DOHH2 (cell line): ENCODE measurements at regions not wholly inside any gene's neighbourhood (a gene's known extent, or its start where the extent isn't known, plus 50 kb on each side); places are given as distances from the start of the nearest gene placed in this dataset.

Experiments used
- H3F3A ChIP-seq: fragments of 200-600 bp; sonication (generic), shearing (Covaris generic); 2 replicates; pipeline ENCODE4 v1.6.0; 2016; ENCODE audit warnings: antibody characterized with exemption, mild to moderate bottlenecking; ENCODE audit not compliant: control insufficient read depth, insufficient read depth
- H3K27ac ChIP-seq: fragments of 200-600 bp; sonication (generic); 2 replicates; pipeline ENCODE4 v1.5.1; 2014; ENCODE audit warnings: low read depth, mild to moderate bottlenecking, low read length, moderate library complexity
- H3K27me3 ChIP-seq: fragments of 200-600 bp; sonication (generic); 2 replicates; pipeline ENCODE4 v1.6.1; 2014; ENCODE audit warnings: mild to moderate bottlenecking, low read length, mixed read lengths; ENCODE audit not compliant: control insufficient read depth
- H3K36me3 ChIP-seq: fragments of 200-600 bp; sonication (generic); 2 replicates; pipeline ENCODE4 v1.6.1; 2014; ENCODE audit warnings: mild to moderate bottlenecking, low read length, moderate library complexity, mixed read lengths; ENCODE audit not compliant: control insufficient read depth
- H3K4me1 ChIP-seq: fragments of 200-600 bp; sonication (generic); 2 replicates; pipeline ENCODE4 v1.6.1; 2014; ENCODE audit warnings: mild to moderate bottlenecking, low read length, mixed read lengths; ENCODE audit not compliant: control insufficient read depth
- H3K4me2 ChIP-seq: fragments of 200-600 bp; sonication (generic); 2 replicates; pipeline ENCODE4 v1.6.0; 2014; ENCODE audit warnings: mild to moderate bottlenecking, low read length, moderate library complexity
- H3K4me3 ChIP-seq: fragments of 200-600 bp; sonication (generic); 2 replicates; pipeline ENCODE4 v1.5.1; 2014; ENCODE audit warnings: mild to moderate bottlenecking, low read length, mixed read lengths
- H3K79me2 ChIP-seq: fragments of 200-600 bp; sonication (generic); 2 replicates; pipeline ENCODE4 v1.6.1; 2014; ENCODE audit warnings: mild to moderate bottlenecking, low read length, mixed read lengths; ENCODE audit not compliant: control insufficient read depth
- H3K9me2 ChIP-seq: fragments of 200-600 bp; sonication (generic); replicated peaks from 2 replicates; pipeline ENCODE4 v1.6.1; 2014; ENCODE audit warnings: mild to moderate bottlenecking, low read length, mixed read lengths; ENCODE audit not compliant: control insufficient read depth
- H3K9me3 ChIP-seq: fragments of 200-600 bp; sonication (generic); 2 replicates; pipeline ENCODE4 v1.6.1; 2014; ENCODE audit warnings: antibody characterized with exemption, low read length, mixed read lengths; ENCODE audit not compliant: control insufficient read depth, insufficient read depth
- H4K20me1 ChIP-seq: fragments of 200-600 bp; sonication (generic); 2 replicates; pipeline ENCODE4 v1.6.0; 2014; ENCODE audit warnings: low read depth, mild to moderate bottlenecking, antibody characterized with exemption, low read length, moderate library complexity; ENCODE audit not compliant: control insufficient read depth, insufficient read depth
- CTCF ChIP-seq: fragments of 200-600 bp; sonication (generic); IDR thresholded peaks from one replicate; pipeline ENCODE4 v1.5.1; 2014; ENCODE audit warnings: antibody characterized with exemption, mild to moderate bottlenecking, low read depth, low read length; ENCODE audit not compliant: poor library complexity, severe bottlenecking
- EZH2phosphoT487 ChIP-seq: fragments of 200-600 bp; sonication (generic); IDR thresholded peaks from 2 replicates; pipeline ENCODE4 v1.6.1; 2017; ENCODE audit warnings: borderline replicate concordance, mild to moderate bottlenecking, antibody characterized with exemption, low read length, moderate library complexity, mixed read lengths

- H3K36me3 ChIP-seq: no peaks in the 10 kb centered on the region
- no peaks in the 10 kb centered on the region for H3K9me2 ChIP-seq
- TF ChIP-seq CTCF (no peak), EZH2phosphoT487 (no peak)
- H4K20me1 ChIP-seq: no peaks in the 10 kb centered on the region
- no peaks in the 10 kb centered on the region for H3K27me3 ChIP-seq
- no peak overlapping the region for H3K27ac ChIP-seq
- no peaks in the 10 kb centered on the region for H3K9me3 ChIP-seq
- no peaks in the 10 kb centered on the region for H3K79me2 ChIP-seq
- no peaks in the 10 kb centered on the region for H3F3A ChIP-seq
- H3K4me2 ChIP-seq: no peak overlapping the region
- H3K4me1 ChIP-seq: no peaks in the 10 kb centered on the region
- H3K4me3 ChIP-seq: no peak overlapping the region
These were observed 850.4 kb upstream of the AADAT start for GRCh38 chr4:170940043-170940724.

GRCh38 chr4:170938588-170938987 is 848.8 kb upstream of the AADAT start:
- no peaks in the 10 kb centered on the region for H3K27me3 ChIP-seq
- H4K20me1 ChIP-seq: no peaks in the 10 kb centered on the region
- H3K36me3 ChIP-seq: no peaks in the 10 kb centered on the region
- H3K4me1 ChIP-seq: no peaks in the 10 kb centered on the region
- H3K4me3 ChIP-seq: no peak overlapping the region
- H3K9me2 ChIP-seq: no peaks in the 10 kb centered on the region
- no peaks in the 10 kb centered on the region for H3K9me3 ChIP-seq
- H3K4me2 ChIP-seq: no peak overlapping the region
- H3K27ac ChIP-seq: no peak overlapping the region
- TF ChIP-seq CTCF: no peak
- TF ChIP-seq EZH2phosphoT487: no peak
- no peaks in the 10 kb centered on the region for H3F3A ChIP-seq
- H3K79me2 ChIP-seq: no peaks in the 10 kb centered on the region

- H3K79me2 ChIP-seq: no peaks in the 10 kb centered on the region
- H3K4me3 ChIP-seq: no peak overlapping the region
- H3K27me3 ChIP-seq: no peaks in the 10 kb centered on the region
- no peaks in the 10 kb centered on the region for H3F3A ChIP-seq
- no peaks in the 10 kb centered on the region for H3K9me2 ChIP-seq
- H3K27ac ChIP-seq: no peak overlapping the region
- no peaks in the 10 kb centered on the region for H3K36me3 ChIP-seq
- no peaks in the 10 kb centered on the region for H3K4me1 ChIP-seq
- no peak overlapping the region for H3K4me2 ChIP-seq
- H3K9me3 ChIP-seq: no peaks in the 10 kb centered on the region
- TF ChIP-seq EZH2phosphoT487 (no peak), CTCF (no peak)
- no peaks in the 10 kb centered on the region for H4K20me1 ChIP-seq
These were observed 841.6 kb upstream of the AADAT start for GRCh38 chr4:170931321-170931720.
